Keratinocyte (primary cell): ENCODE measurements at regions not wholly inside any gene's neighbourhood (a gene's known extent, or its start where the extent isn't known, plus 50 kb on each side); places are given as distances from the start of the nearest gene placed in this dataset.

Source experiments
- DNase-seq: peaks from one replicate; pipeline ENCODE4 v3.0.0-alpha.2; 2011; ENCODE audit warnings: low read depth, missing footprints, low spot score
- FAIRE-seq: peaks from 2 replicates; lab custom pipeline; 2011; peaks lifted over from hg19 to GRCh38; lab: Jason Lieb, UNC
- H2AFZ ChIP-seq: 2 replicates; pipeline ENCODE4 v1.6.0; 2012; ENCODE audit warnings: low read length, control low read depth, inconsistent platforms; ENCODE audit not compliant: control insufficient read depth
- H3K27ac ChIP-seq: 2 replicates; pipeline ENCODE4 v1.5.1; 2011; ENCODE audit warnings: low read length; ENCODE audit not compliant: control insufficient read depth, insufficient read depth
- H3K27me3 ChIP-seq: 3 replicates; pipeline ENCODE4 v1.6.0; 2011; ENCODE audit warnings: low read length; ENCODE audit not compliant: control insufficient read depth, insufficient read depth; ENCODE audit errors: extremely low read depth
- H3K36me3 ChIP-seq, 2 experiments: 2 replicates in 1 of 2; 3 replicates in 1 of 2; pipeline ENCODE4 v1.5.1; 2011; ENCODE audit warnings: low read length in 2 of 2, mild to moderate bottlenecking in 1 of 2; ENCODE audit not compliant: control insufficient read depth in 2 of 2, insufficient read depth in 2 of 2; ENCODE audit errors: extremely low read depth in 1 of 2
- H3K4me1 ChIP-seq: 3 replicates; pipeline ENCODE4 v1.5.1; 2011; ENCODE audit warnings: low read length; ENCODE audit not compliant: control insufficient read depth, insufficient read depth; ENCODE audit errors: extremely low read depth
- H3K4me2 ChIP-seq: 3 replicates; pipeline ENCODE4 v1.6.0; 2011; ENCODE audit warnings: low read depth, low read length; ENCODE audit not compliant: control insufficient read depth, insufficient read depth; ENCODE audit errors: extremely low read depth
- H3K4me3 ChIP-seq, 3 experiments: fragments of 200-600 bp in 1 of 3; sonication (generic) in 1 of 3; 2 replicates in 2 of 3; 3 replicates in 1 of 3; pipeline ENCODE4 v1.5.1; 2011 to 2016; ENCODE audit warnings: low read length in 3 of 3, mild to moderate bottlenecking in 3 of 3, control low read depth in 2 of 3, inconsistent platforms in 1 of 3, low read depth in 1 of 3, mixed read lengths in 1 of 3, mixed run types in 1 of 3, moderate library complexity in 1 of 3; ENCODE audit not compliant: control insufficient read depth in 2 of 3, insufficient read depth in 2 of 3; ENCODE audit errors: extremely low read depth in 1 of 3
- H3K79me2 ChIP-seq: 2 replicates; pipeline ENCODE4 v1.6.0; 2012; ENCODE audit warnings: low read length; ENCODE audit not compliant: control insufficient read depth, insufficient read depth
- H3K9ac ChIP-seq: 3 replicates; pipeline ENCODE4 v1.6.0; 2011; ENCODE audit warnings: low read length; ENCODE audit not compliant: control insufficient read depth, insufficient read depth; ENCODE audit errors: extremely low read depth
- H3K9me1 ChIP-seq: 3 replicates; pipeline ENCODE4 v1.6.0; 2011; ENCODE audit warnings: low read length; ENCODE audit not compliant: control insufficient read depth, insufficient read depth; ENCODE audit errors: extremely low read depth
- H3K9me3 ChIP-seq: 2 replicates; pipeline ENCODE4 v1.5.1; 2012; ENCODE audit warnings: low read depth, low read length; ENCODE audit not compliant: control insufficient read depth
- H4K20me1 ChIP-seq: 3 replicates; pipeline ENCODE4 v1.6.0; 2011; ENCODE audit warnings: low read length; ENCODE audit not compliant: control insufficient read depth, insufficient read depth; ENCODE audit errors: extremely low read depth
- CTCF ChIP-seq, 3 experiments: IDR thresholded peaks in 1 of 3; conservative IDR thresholded peaks in 1 of 3; optimal IDR thresholded peaks in 1 of 3; 2 replicates in 2 of 3; 3 replicates in 1 of 3; pipeline versions ENCODE3 to v1.5.1; 2011; ENCODE audit warnings: low read length in 3 of 3, mild to moderate bottlenecking in 3 of 3, moderate library complexity in 2 of 3, control low read depth in 1 of 3, inconsistent platforms in 1 of 3; ENCODE audit not compliant: insufficient read depth in 2 of 3; ENCODE audit errors: extremely low read depth in 1 of 3
- EZH2 ChIP-seq: IDR thresholded peaks from one replicate; pipeline ENCODE4 v1.6.1; 2012; ENCODE audit warnings: inconsistent platforms, mild to moderate bottlenecking, low read length, moderate library complexity
- dilution Hi-C: fragments of 300-500 bp; cut with MboI; formaldehyde crosslinking; loops from one replicate; pipeline ENCODE4 v1.7.0; 2020; ENCODE audit warnings: low sequenced_read_pairs; ENCODE audit not compliant: extremely low pct_ligation_motif_present

- DNase-seq: no peak
- no peaks in the 10 kb centered on the region for H3K36me3 ChIP-seq
- dilution Hi-C loops: no loop called here
- H3K4me1 ChIP-seq: peaks cover 12% of the 10 kb centered on the region
- no peak for FAIRE-seq
- no peaks in the 10 kb centered on the region for H3K9me1 ChIP-seq
- no peak overlapping the region for H3K9ac ChIP-seq
- H3K79me2 ChIP-seq: no peaks in the 10 kb centered on the region
- H3K9me3 ChIP-seq: no peaks in the 10 kb centered on the region
- no peaks in the 10 kb centered on the region for H3K27me3 ChIP-seq
- TF ChIP-seq EZH2: no peak
- TF ChIP-seq CTCF (optimal IDR thresholded peaks at IDR 0.05 in 1 of 3, IDR thresholded peaks at IDR 0.05 in 1 of 3, conservative IDR thresholded peaks at IDR 0.05 in 1 of 3; ENCODE audit: extremely low read depth in 1 of 3, insufficient read depth in 2 of 3, low read length in 3 of 3): no peak
- no peak overlapping the region for H3K4me3 ChIP-seq
- H3K27ac ChIP-seq: no peak overlapping the region
- no peaks in the 10 kb centered on the region for H4K20me1 ChIP-seq
- no peak overlapping the region for H2AFZ ChIP-seq
- no peak overlapping the region for H3K4me2 ChIP-seq
Measured at GRCh38 chr16:17839272-17839671, 368.5 kb upstream of the XYLT1 start.

- no peaks in the 10 kb centered on the region for H3K27me3 ChIP-seq
- no peaks in the 10 kb centered on the region for H3K9me1 ChIP-seq
- no peak overlapping the region for H3K9ac ChIP-seq
- H3K9me3 ChIP-seq: no peaks in the 10 kb centered on the region
- TF ChIP-seq EZH2: no peak
- TF ChIP-seq CTCF (optimal IDR thresholded peaks at IDR 0.05 in 1 of 3, IDR thresholded peaks at IDR 0.05 in 1 of 3, conservative IDR thresholded peaks at IDR 0.05 in 1 of 3; ENCODE audit: extremely low read depth in 1 of 3, insufficient read depth in 2 of 3, low read length in 3 of 3): no peak
- no peaks in the 10 kb centered on the region for H3K36me3 ChIP-seq
- peak; percentile 91 for FAIRE-seq
- peak overlapping the region; percentile 65 for H3K27ac ChIP-seq
- peak; percentile 90 for DNase-seq
- dilution Hi-C loops: no loop called here
- H3K79me2 ChIP-seq: no peaks in the 10 kb centered on the region
- no peaks in the 10 kb centered on the region for H4K20me1 ChIP-seq
- peak overlapping the region; percentile 68 for H2AFZ ChIP-seq
- H3K4me2 ChIP-seq: peak overlapping the region; percentile 49
- H3K4me1 ChIP-seq: peaks cover 17% of the 10 kb centered on the region
- H3K4me3 ChIP-seq: no peak overlapping the region
Measured at GRCh38 chr16:17836868-17837602, 366.3 kb upstream of the XYLT1 start.
